ENCODE measurements at regions not wholly inside any gene's neighbourhood (a gene's known extent, or its start where the extent isn't known, plus 50 kb on each side); places are given as distances from the start of the nearest gene placed in this dataset.

GRCh38 chr4:130197946-130198345, 1102.0 kb downstream of the C4orf33 start:
- TF ChIP-seq MZF1 (tag by site-specific recombination; IDR thresholded peaks at IDR 0.05; ENCODE audit: borderline replicate concordance) (no peak), CTCF (tag by site-specific recombination; IDR thresholded peaks at IDR 0.05) (no peak), ZNF350 (tag by site-specific recombination; IDR thresholded peaks at IDR 0.05) (no peak), ZBTB1 (tag by site-specific recombination; IDR thresholded peaks at IDR 0.05) (no peak), ZNF548 (tag by site-specific recombination; IDR thresholded peaks at IDR 0.05) (no peak), ZBTB21 (tag by site-specific recombination; IDR thresholded peaks at IDR 0.05) (no peak)
- TF ChIP-seq, protein P1, sequence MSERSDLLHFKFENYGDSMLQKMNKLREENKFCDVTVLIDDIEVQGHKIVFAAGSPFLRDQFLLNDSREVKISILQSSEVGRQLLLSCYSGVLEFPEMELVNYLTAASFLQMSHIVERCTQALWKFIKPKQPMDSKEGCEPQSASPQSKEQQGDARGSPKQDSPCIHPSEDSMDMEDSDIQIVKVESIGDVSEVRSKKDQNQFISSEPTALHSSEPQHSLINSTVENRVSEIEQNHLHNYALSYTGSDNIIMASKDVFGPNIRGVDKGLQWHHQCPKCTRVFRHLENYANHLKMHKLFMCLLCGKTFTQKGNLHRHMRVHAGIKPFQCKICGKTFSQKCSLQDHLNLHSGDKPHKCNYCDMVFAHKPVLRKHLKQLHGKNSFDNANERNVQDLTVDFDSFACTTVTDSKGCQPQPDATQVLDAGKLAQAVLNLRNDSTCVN (tag by site-specific recombination; optimal IDR thresholded peaks at IDR 0.05): no peak

Measured in HEK293 (cell line).